Muscle of arm (tissue), 1 donor: ENCODE measurements at regions not wholly inside any gene's neighbourhood (a gene's known extent, or its start where the extent isn't known, plus 50 kb on each side); places are given as distances from the start of the nearest gene placed in this dataset.
"Not testable (repeated sequence)": the region's sequence is repeated elsewhere in the genome, so short reads cannot be mapped to it uniquely, and the experiment has no call there.

Experiments used
- DNase-seq: peaks from one replicate; pipeline ENCODE4 v3.0.0-alpha.2; 2013

GRCh38 chr3:87793337-87793877 is 265.4 kb downstream of the CGGBP1 start:
- DNase-seq = no peak

GRCh38 chr3:87792534-87793336 is 266.1 kb downstream of the CGGBP1 start, which contains the start of gene HTR1F:
Gene HTR1F, plus strand, starts transcription at chr3:87792706.
- no peak for DNase-seq

GRCh38 chr3:87792198-87792533 is 266.6 kb downstream of the CGGBP1 start:
- no peak for DNase-seq

GRCh38 chr3:87791248-87792027 is 267.4 kb downstream of the CGGBP1 start:
- DNase-seq = no peak

GRCh38 chr3:87789049-87789448 is 269.8 kb downstream of the CGGBP1 start:
- DNase-seq = not testable (repeated sequence)

- DNase-seq = no peak
Measured at GRCh38 chr3:87788516-87788915, 270.3 kb downstream of the CGGBP1 start.

- no peak for DNase-seq
Measured at GRCh38 chr3:87780811-87781210, 278.0 kb downstream of the CGGBP1 start.

- no peak for DNase-seq
Measured at GRCh38 chr3:87778876-87779275, 279.9 kb downstream of the CGGBP1 start.

- DNase-seq = no peak
Measured at GRCh38 chr3:87771337-87772192, 287.2 kb downstream of the CGGBP1 start.

- DNase-seq = no peak
Measured at GRCh38 chr3:87766721-87767120, 292.1 kb downstream of the CGGBP1 start.

- no peak for DNase-seq
Measured at GRCh38 chr3:87765256-87765655, 293.5 kb downstream of the CGGBP1 start.

GRCh38 chr3:87761795-87762194 is 297.0 kb downstream of the CGGBP1 start:
- no peak for DNase-seq

GRCh38 chr3:87761341-87761740 is 297.5 kb downstream of the CGGBP1 start:
- DNase-seq = no peak

- no peak for DNase-seq
Measured at GRCh38 chr3:87756616-87757015, 302.2 kb downstream of the CGGBP1 start.

GRCh38 chr3:87755852-87756251 is 303.0 kb downstream of the CGGBP1 start:
- no peak for DNase-seq

GRCh38 chr3:87742250-87742649 is 316.6 kb downstream of the CGGBP1 start:
- no peak for DNase-seq

- not testable (repeated sequence) for DNase-seq
Measured at GRCh38 chr3:87740894-87741293, 317.9 kb downstream of the CGGBP1 start.

GRCh38 chr3:87737817-87738216 is 321.0 kb downstream of the CGGBP1 start:
- not testable (repeated sequence) for DNase-seq

- DNase-seq = no peak
Measured at GRCh38 chr3:87733671-87734367, 325.0 kb downstream of the CGGBP1 start.

GRCh38 chr3:87732294-87732693 is 326.5 kb downstream of the CGGBP1 start:
- no peak for DNase-seq

- no peak for DNase-seq
Measured at GRCh38 chr3:87727783-87728182, 331.0 kb downstream of the CGGBP1 start.
